ENCODE measurements at regions not wholly inside any gene's neighbourhood (a gene's known extent, or its start where the extent isn't known, plus 50 kb on each side); places are given as distances from the start of the nearest gene placed in this dataset.

- in situ Hi-C loops (cut with MboI; ENCODE audit: low pct_ligation_motif_present in 1 of 4, low pct_unique_long_range_greater_than_20kb in 1 of 4, low sequenced_read_pairs in 3 of 4): loop anchor here in 2 of 4 donors (25.0 kb wide), 2 partner anchors 144 to 231 kb away; no protein-coding TSS in a partner anchor
- Histone ChIP-seq H3K36me3 (no peaks in the 10 kb centered on the region), H3K27ac (no peak overlapping the region), H3K9me3 (no peaks in the 10 kb centered on the region), H3K27me3 (no peaks in the 10 kb centered on the region), H3K4me1 (no peaks in the 10 kb centered on the region), H3K4me3 (no peak overlapping the region)
- WGBS, 2 donors (ENCODE audit: low coverage in 1 of 2): 66% methylated on average over 1 of the region's 1 CpG; no CpG with 5 or more reads in 1 of the 2 donors
- no peak for DNase-seq
- no peak for TF ChIP-seq POLR2A (IDR thresholded peaks at IDR 0.05)
- TF ChIP-seq POLR2AphosphoS5 (IDR thresholded peaks at IDR 0.05): no peak
- TF ChIP-seq CTCF (IDR thresholded peaks at IDR 0.05): no peak
- TF ChIP-seq EP300 (IDR thresholded peaks at IDR 0.05; ENCODE audit: low read depth): no peak
- intact Hi-C loops (cut with DNase I; ENCODE audit: low total_unique reads): no loop called here
Measured at GRCh38 chrX:38993500-38993899, 192.2 kb downstream of the MID1IP1 start.

- TF ChIP-seq POLR2AphosphoS5 (IDR thresholded peaks at IDR 0.05) (no peak), EP300 (IDR thresholded peaks at IDR 0.05; ENCODE audit: low read depth) (no peak), POLR2A (IDR thresholded peaks at IDR 0.05) (no peak), CTCF (IDR thresholded peaks at IDR 0.05) (no peak)
- WGBS, 2 donors (ENCODE audit: low coverage in 1 of 2): 80% methylated on average over 2 of the region's 2 CpGs; no CpG with 5 or more reads in 1 of the 2 donors
- intact Hi-C loops (cut with DNase I; ENCODE audit: low total_unique reads) (no loop called here), in situ Hi-C loops (cut with MboI; ENCODE audit: low pct_ligation_motif_present in 1 of 4, low pct_unique_long_range_greater_than_20kb in 1 of 4, low sequenced_read_pairs in 3 of 4) (loop anchor here in 2 of 4 donors (25.0 kb wide), 2 partner anchors 138 to 237 kb away; no protein-coding TSS in a partner anchor)
- Histone ChIP-seq H3K4me1 (no peaks in the 10 kb centered on the region), H3K36me3 (no peaks in the 10 kb centered on the region), H3K9me3 (no peaks in the 10 kb centered on the region), H3K27me3 (no peaks in the 10 kb centered on the region), H3K27ac (no peak overlapping the region), H3K4me3 (no peak overlapping the region)
- DNase-seq: no peak
Measured at GRCh38 chrX:38999099-38999498, 197.8 kb downstream of the MID1IP1 start.

GRCh38 chrX:38999967-39000745 is 198.9 kb downstream of the MID1IP1 start:
- TF ChIP-seq CTCF (IDR thresholded peaks at IDR 0.05) (no peak), POLR2A (IDR thresholded peaks at IDR 0.05) (no peak), POLR2AphosphoS5 (IDR thresholded peaks at IDR 0.05) (no peak), EP300 (IDR thresholded peaks at IDR 0.05; ENCODE audit: low read depth) (no peak)
- no peaks in the 10 kb centered on the region for H3K36me3 ChIP-seq
- intact Hi-C loops (cut with DNase I; ENCODE audit: low total_unique reads) (no loop called here), in situ Hi-C loops (cut with MboI; ENCODE audit: low pct_ligation_motif_present in 1 of 4, low pct_unique_long_range_greater_than_20kb in 1 of 4, low sequenced_read_pairs in 3 of 4) (loop anchor here in 2 of 4 donors (25.0 kb wide), 2 partner anchors 137 to 238 kb away; no protein-coding TSS in a partner anchor)
- WGBS, 2 donors (ENCODE audit: low coverage in 1 of 2): 51% methylated on average over 2 of the region's 2 CpGs; no CpG with 5 or more reads in 1 of the 2 donors
- no peak overlapping the region for H3K4me3 ChIP-seq
- H3K27ac ChIP-seq: no peak overlapping the region
- H3K9me3 ChIP-seq: no peaks in the 10 kb centered on the region
- DNase-seq: no peak
- no peaks in the 10 kb centered on the region for H3K4me1 ChIP-seq
- no peaks in the 10 kb centered on the region for H3K27me3 ChIP-seq

- TF ChIP-seq POLR2A (IDR thresholded peaks at IDR 0.05) (no peak), EP300 (IDR thresholded peaks at IDR 0.05; ENCODE audit: low read depth) (no peak), CTCF (IDR thresholded peaks at IDR 0.05) (no peak), POLR2AphosphoS5 (IDR thresholded peaks at IDR 0.05) (no peak)
- intact Hi-C loops (cut with DNase I; ENCODE audit: low total_unique reads) (no loop called here), in situ Hi-C loops (cut with MboI; ENCODE audit: low pct_ligation_motif_present in 1 of 4, low pct_unique_long_range_greater_than_20kb in 1 of 4, low sequenced_read_pairs in 3 of 4) (no loop called here)
- no peak for DNase-seq
- H3K9me3 ChIP-seq: no peaks in the 10 kb centered on the region
- no peak overlapping the region for H3K4me3 ChIP-seq
- no peak overlapping the region for H3K27ac ChIP-seq
- H3K4me1 ChIP-seq: no peaks in the 10 kb centered on the region
- H3K27me3 ChIP-seq: no peaks in the 10 kb centered on the region
- no peaks in the 10 kb centered on the region for H3K36me3 ChIP-seq
- WGBS, 2 donors (ENCODE audit: low coverage in 1 of 2): 47% methylated on average over 1 of the region's 1 CpG; no CpG with 5 or more reads in 1 of the 2 donors
Measured at GRCh38 chrX:39000802-39001201, 199.5 kb downstream of the MID1IP1 start.

All from transverse colon (tissue), 4 donors.